ENCODE measurements at regions not wholly inside any gene's neighbourhood (a gene's known extent, or its start where the extent isn't known, plus 50 kb on each side); places are given as distances from the start of the nearest gene placed in this dataset.

GRCh38 chr11:45470794-45471167 is 184.6 kb upstream of the SYT13 start:
- H3K36me3 ChIP-seq (replicated peaks in 1 of 2; ENCODE audit: control insufficient read depth in 2 of 2, insufficient read depth in 2 of 2, low read length in 2 of 2): no peaks in the 10 kb centered on the region
- DNase-seq (ENCODE audit: low spot score): no peak

GRCh38 chr11:45470151-45470793 is 184.1 kb upstream of the SYT13 start:
- no CpG with 5 or more reads among the region's 8 CpGs for WGBS, 2 donors (ENCODE audit: extremely low coverage in 2 of 2, insufficient read length in 2 of 2, insufficient replicate concordance in 1 of 2)

More at GRCh38 chr11:45470794-45471167, 184.6 kb upstream of the SYT13 start:
- Histone ChIP-seq H3K14ac (ENCODE audit: low read length) (no peak overlapping the region), H3K27ac (replicated peaks; ENCODE audit: low read length) (no peak overlapping the region), H4K91ac (ENCODE audit: low read depth, low read length, poor library complexity) (no peak overlapping the region), H3K23ac (ENCODE audit: low read depth, low read length, poor library complexity) (no peak overlapping the region), H2AK5ac (ENCODE audit: low read depth, low read length) (peak overlapping the region; percentile 51), H3K27me3 (ENCODE audit: control insufficient read depth in 3 of 3, insufficient read depth in 3 of 3, low read depth in 1 of 3, low read length in 3 of 3) (peaks cover 0 to 9% (median 0%) of the 10 kb centered on the region in 3 experiments), H3K79me1 (ENCODE audit: low read depth, low read length) (no peaks in the 10 kb centered on the region), H4K8ac (ENCODE audit: low read depth, low read length) (no peak overlapping the region), H2BK15ac (ENCODE audit: low read length) (no peak overlapping the region), H3K4me1 (ENCODE audit: control insufficient read depth in 2 of 2, insufficient read depth in 1 of 2, low read depth in 1 of 2, low read length in 2 of 2) (peaks cover 8 to 18% of the 10 kb centered on the region in 2 donors), H2BK5ac (ENCODE audit: low read length) (no peak overlapping the region), H3K9ac (ENCODE audit: low read depth, low read length, poor library complexity) (no peak overlapping the region), H3K4me3 (ENCODE audit: low read length in 2 of 2) (no peak overlapping the region), H2BK12ac (ENCODE audit: low read length) (no peak overlapping the region), H2BK120ac (ENCODE audit: low read depth, low read length) (no peak overlapping the region), H2AFZ (ENCODE audit: low read length) (no peak overlapping the region), H3K4ac (ENCODE audit: low read length) (peak overlapping the region; percentile 38), H3K18ac (ENCODE audit: low read length) (peak overlapping the region; percentile 62), H3K4me2 (ENCODE audit: insufficient read depth, low read length, poor library complexity, severe bottlenecking) (no peak overlapping the region), H3K9me3 (replicated peaks in 1 of 2; ENCODE audit: control insufficient read depth in 2 of 2, insufficient read depth in 1 of 2, low read depth in 1 of 2, low read length in 2 of 2) (no peaks in the 10 kb centered on the region)
- no CpG with 5 or more reads among the region's 3 CpGs for WGBS, 2 donors (ENCODE audit: extremely low coverage in 2 of 2, insufficient read length in 2 of 2, insufficient replicate concordance in 1 of 2)

GRCh38 chr11:45468267-45468856 is 182.2 kb upstream of the SYT13 start:
- DNase-seq (ENCODE audit: low spot score): no peak
- H3K9me3 ChIP-seq (replicated peaks in 1 of 2; ENCODE audit: control insufficient read depth in 2 of 2, insufficient read depth in 1 of 2, low read depth in 1 of 2, low read length in 2 of 2): no peaks in the 10 kb centered on the region

More at GRCh38 chr11:45470151-45470793, 184.1 kb upstream of the SYT13 start:
- H3K79me1 ChIP-seq (ENCODE audit: low read depth, low read length): no peaks in the 10 kb centered on the region
- H3K23ac ChIP-seq (ENCODE audit: low read depth, low read length, poor library complexity): no peak overlapping the region
- no peak overlapping the region for H2BK15ac ChIP-seq (ENCODE audit: low read length)
- H4K91ac ChIP-seq (ENCODE audit: low read depth, low read length, poor library complexity): no peak overlapping the region
- no peak overlapping the region for H2BK12ac ChIP-seq (ENCODE audit: low read length)
- H3K4ac ChIP-seq (ENCODE audit: low read length): no peak overlapping the region
- no peak overlapping the region for H3K14ac ChIP-seq (ENCODE audit: low read length)
- H2AK5ac ChIP-seq (ENCODE audit: low read depth, low read length): no peak overlapping the region
- no peak overlapping the region for H2BK5ac ChIP-seq (ENCODE audit: low read length)
- H3K4me1 ChIP-seq (ENCODE audit: control insufficient read depth in 2 of 2, insufficient read depth in 1 of 2, low read depth in 1 of 2, low read length in 2 of 2): peaks cover 8 to 18% of the 10 kb centered on the region in 2 donors
- peaks cover 0 to 9% (median 0%) of the 10 kb centered on the region in 3 experiments for H3K27me3 ChIP-seq (ENCODE audit: control insufficient read depth in 3 of 3, insufficient read depth in 3 of 3, low read depth in 1 of 3, low read length in 3 of 3)
- no peak overlapping the region for H3K4me2 ChIP-seq (ENCODE audit: insufficient read depth, low read length, poor library complexity, severe bottlenecking)
- no peak overlapping the region for H4K8ac ChIP-seq (ENCODE audit: low read depth, low read length)
- no peak overlapping the region for H3K27ac ChIP-seq (replicated peaks; ENCODE audit: low read length)
- DNase-seq (ENCODE audit: low spot score): no peak
- H3K9ac ChIP-seq (ENCODE audit: low read depth, low read length, poor library complexity): no peak overlapping the region
- H3K18ac ChIP-seq (ENCODE audit: low read length): peak overlapping the region; percentile 12
- H3K4me3 ChIP-seq (ENCODE audit: low read length in 2 of 2): no peak overlapping the region
- H3K9me3 ChIP-seq (replicated peaks in 1 of 2; ENCODE audit: control insufficient read depth in 2 of 2, insufficient read depth in 1 of 2, low read depth in 1 of 2, low read length in 2 of 2): no peaks in the 10 kb centered on the region
- H3K36me3 ChIP-seq (replicated peaks in 1 of 2; ENCODE audit: control insufficient read depth in 2 of 2, insufficient read depth in 2 of 2, low read length in 2 of 2): no peaks in the 10 kb centered on the region
- no peak overlapping the region for H2BK120ac ChIP-seq (ENCODE audit: low read depth, low read length)
- no peak overlapping the region for H2AFZ ChIP-seq (ENCODE audit: low read length)

GRCh38 chr11:45463541-45463940 is 177.4 kb upstream of the SYT13 start:
- Histone ChIP-seq H3K27ac (replicated peaks; ENCODE audit: low read length) (no peak overlapping the region), H2BK15ac (ENCODE audit: low read length) (no peak overlapping the region), H3K4me3 (ENCODE audit: low read length in 2 of 2) (no peak overlapping the region), H3K4me2 (ENCODE audit: insufficient read depth, low read length, poor library complexity, severe bottlenecking) (no peak overlapping the region), H3K14ac (ENCODE audit: low read length) (no peak overlapping the region), H2BK12ac (ENCODE audit: low read length) (no peak overlapping the region), H3K9ac (ENCODE audit: low read depth, low read length, poor library complexity) (no peak overlapping the region), H2AFZ (ENCODE audit: low read length) (no peak overlapping the region), H4K91ac (ENCODE audit: low read depth, low read length, poor library complexity) (no peak overlapping the region), H3K18ac (ENCODE audit: low read length) (no peak overlapping the region), H3K4ac (ENCODE audit: low read length) (no peak overlapping the region), H3K36me3 (replicated peaks in 1 of 2; ENCODE audit: control insufficient read depth in 2 of 2, insufficient read depth in 2 of 2, low read length in 2 of 2) (no peaks in the 10 kb centered on the region), H3K79me1 (ENCODE audit: low read depth, low read length) (no peaks in the 10 kb centered on the region), H3K9me3 (replicated peaks in 1 of 2; ENCODE audit: control insufficient read depth in 2 of 2, insufficient read depth in 1 of 2, low read depth in 1 of 2, low read length in 2 of 2) (no peaks in the 10 kb centered on the region), H2AK5ac (ENCODE audit: low read depth, low read length) (no peak overlapping the region), H3K27me3 (ENCODE audit: control insufficient read depth in 3 of 3, insufficient read depth in 3 of 3, low read depth in 1 of 3, low read length in 3 of 3) (no peaks in the 10 kb centered on the region), H2BK5ac (ENCODE audit: low read length) (no peak overlapping the region), H4K8ac (ENCODE audit: low read depth, low read length) (no peak overlapping the region), H3K4me1 (ENCODE audit: control insufficient read depth in 2 of 2, insufficient read depth in 1 of 2, low read depth in 1 of 2, low read length in 2 of 2) (peaks cover 4 to 5% of the 10 kb centered on the region in 2 donors), H2BK120ac (ENCODE audit: low read depth, low read length) (no peak overlapping the region), H3K23ac (ENCODE audit: low read depth, low read length, poor library complexity) (no peak overlapping the region)
- DNase-seq (ENCODE audit: low spot score): no peak
- WGBS, 2 donors (ENCODE audit: extremely low coverage in 2 of 2, insufficient read length in 2 of 2, insufficient replicate concordance in 1 of 2): no CpG with 5 or more reads among the region's 4 CpGs

More at GRCh38 chr11:45468267-45468856, 182.2 kb upstream of the SYT13 start:
- H2BK15ac ChIP-seq (ENCODE audit: low read length): no peak overlapping the region
- no peak overlapping the region for H2AK5ac ChIP-seq (ENCODE audit: low read depth, low read length)
- no peak overlapping the region for H3K9ac ChIP-seq (ENCODE audit: low read depth, low read length, poor library complexity)
- no peak overlapping the region for H3K4me2 ChIP-seq (ENCODE audit: insufficient read depth, low read length, poor library complexity, severe bottlenecking)
- H3K79me1 ChIP-seq (ENCODE audit: low read depth, low read length): no peaks in the 10 kb centered on the region
- no peak overlapping the region for H3K27ac ChIP-seq (replicated peaks; ENCODE audit: low read length)
- no peak overlapping the region for H4K91ac ChIP-seq (ENCODE audit: low read depth, low read length, poor library complexity)
- peaks cover 7 to 13% of the 10 kb centered on the region in 2 donors for H3K4me1 ChIP-seq (ENCODE audit: control insufficient read depth in 2 of 2, insufficient read depth in 1 of 2, low read depth in 1 of 2, low read length in 2 of 2)
- H3K27me3 ChIP-seq (ENCODE audit: control insufficient read depth in 3 of 3, insufficient read depth in 3 of 3, low read depth in 1 of 3, low read length in 3 of 3): no peaks in the 10 kb centered on the region
- no peak overlapping the region for H4K8ac ChIP-seq (ENCODE audit: low read depth, low read length)
- H3K36me3 ChIP-seq (replicated peaks in 1 of 2; ENCODE audit: control insufficient read depth in 2 of 2, insufficient read depth in 2 of 2, low read length in 2 of 2): no peaks in the 10 kb centered on the region
- no peak overlapping the region for H3K23ac ChIP-seq (ENCODE audit: low read depth, low read length, poor library complexity)
- H3K14ac ChIP-seq (ENCODE audit: low read length): no peak overlapping the region
- H3K4me3 ChIP-seq (ENCODE audit: low read length in 2 of 2): no peak overlapping the region
- peak overlapping the region; percentile 88 for H2AFZ ChIP-seq (ENCODE audit: low read length)
- no CpG with 5 or more reads among the region's 7 CpGs for WGBS, 2 donors (ENCODE audit: extremely low coverage in 2 of 2, insufficient read length in 2 of 2, insufficient replicate concordance in 1 of 2)
- no peak overlapping the region for H2BK5ac ChIP-seq (ENCODE audit: low read length)
- no peak overlapping the region for H3K4ac ChIP-seq (ENCODE audit: low read length)
- H3K18ac ChIP-seq (ENCODE audit: low read length): peak overlapping the region; percentile 15
- H2BK12ac ChIP-seq (ENCODE audit: low read length): no peak overlapping the region
- no peak overlapping the region for H2BK120ac ChIP-seq (ENCODE audit: low read depth, low read length)

Data from neuronal stem cell (in vitro differentiated cells).